ENCODE measurements at regions not wholly inside any gene's neighbourhood (a gene's known extent, or its start where the extent isn't known, plus 50 kb on each side); places are given as distances from the start of the nearest gene placed in this dataset.
"Not testable (repeated sequence)": the region's sequence is repeated elsewhere in the genome, so short reads cannot be mapped to it uniquely, and the experiment has no call there.

- DNase-seq (ENCODE audit: low spot score) = no peak
These were observed 103.1 kb upstream of the PLEKHG1 start for GRCh38 chr6:150496629-150497028.

GRCh38 chr6:150499882-150500312 lies 99.8 kb upstream of the PLEKHG1 start:
- DNase-seq (ENCODE audit: low spot score) = no peak

GRCh38 chr6:150500568-150500967 lies 99.1 kb upstream of the PLEKHG1 start:
- not testable (repeated sequence) for DNase-seq (ENCODE audit: low spot score)

GRCh38 chr6:150503041-150503440 lies 96.6 kb upstream of the PLEKHG1 start:
- DNase-seq (ENCODE audit: low spot score) = no peak

DNA sequence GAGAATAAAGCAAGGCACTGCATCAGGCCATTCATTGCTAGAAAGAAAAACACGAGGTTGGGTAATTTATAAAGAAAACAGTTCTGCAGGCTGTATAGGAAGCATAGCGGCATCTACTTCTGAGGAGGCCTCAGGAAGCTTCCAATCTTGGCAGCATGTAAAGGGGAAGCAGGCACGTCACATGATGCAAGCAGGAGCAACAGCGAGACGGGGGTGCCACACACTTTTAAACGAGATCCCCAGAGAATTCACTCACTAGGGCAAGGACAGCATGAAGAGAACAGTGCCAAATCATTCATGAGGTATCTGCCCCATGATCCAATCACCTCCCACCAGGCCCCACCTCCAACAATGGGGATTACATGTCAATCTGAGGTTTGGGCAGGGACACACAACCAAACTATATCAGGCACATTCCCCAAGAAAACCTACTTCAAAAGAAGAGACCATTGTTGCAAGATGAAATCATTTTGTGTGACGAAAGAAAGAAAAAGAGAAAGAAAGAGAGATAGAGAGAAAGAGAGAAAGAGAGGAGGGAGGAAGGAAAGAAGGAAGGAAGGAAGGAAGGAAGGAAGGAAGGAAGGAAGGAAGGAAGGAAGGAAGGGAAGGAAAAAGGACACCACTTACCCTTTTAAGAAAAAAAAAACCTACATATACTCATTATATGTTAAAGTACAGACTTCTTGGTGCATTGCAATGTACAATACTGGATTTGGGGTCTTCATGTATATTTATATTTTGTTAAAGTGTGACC lies 95.9 kb upstream of the PLEKHG1 start:
- DNase-seq (ENCODE audit: low spot score) = no peak

- DNase-seq (ENCODE audit: low spot score) = not testable (repeated sequence)
These were observed 92.3 kb upstream of the PLEKHG1 start for GRCh38 chr6:150507361-150507760.

GRCh38 chr6:150510576-150510975 lies 89.1 kb upstream of the PLEKHG1 start:
- DNase-seq (ENCODE audit: low spot score) = no peak

GRCh38 chr6:150511313-150511712 lies 88.4 kb upstream of the PLEKHG1 start:
- no peak for DNase-seq (ENCODE audit: low spot score)

- DNase-seq (ENCODE audit: low spot score) = no peak
These were observed 84.8 kb upstream of the PLEKHG1 start for GRCh38 chr6:150514806-150515380.

DNA sequence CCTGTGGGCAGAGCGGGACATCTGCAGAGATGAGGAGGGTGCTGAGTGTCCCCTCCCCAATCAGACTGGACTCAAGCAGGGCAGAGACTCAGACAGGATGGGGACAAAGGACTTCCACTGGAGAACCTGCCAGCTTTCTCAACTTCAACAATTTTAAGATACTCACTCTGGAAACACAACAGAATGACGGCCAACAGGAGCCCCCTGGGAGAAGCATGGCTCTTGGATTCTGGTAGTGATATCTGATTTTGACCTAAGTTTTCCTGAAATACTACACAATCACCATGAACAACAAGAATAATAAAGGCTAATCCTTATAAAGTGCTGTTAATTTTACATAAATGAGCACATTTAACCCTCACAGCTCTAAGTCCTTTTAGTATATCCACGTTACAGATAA lies 83.5 kb upstream of the PLEKHG1 start:
- no peak for DNase-seq (ENCODE audit: low spot score)

- DNase-seq (ENCODE audit: low spot score) = no peak
These were observed 82.5 kb upstream of the PLEKHG1 start for GRCh38 chr6:150517175-150517574.

- DNase-seq (ENCODE audit: low spot score) = no peak
These were observed 78.2 kb upstream of the PLEKHG1 start for GRCh38 chr6:150521482-150521881.

- not testable (repeated sequence) for DNase-seq (ENCODE audit: low spot score)
These were observed 76.5 kb upstream of the PLEKHG1 start for GRCh38 chr6:150523216-150523615.

GRCh38 chr6:150525300-150525699 lies 74.4 kb upstream of the PLEKHG1 start:
- DNase-seq (ENCODE audit: low spot score) = no peak

DNA sequence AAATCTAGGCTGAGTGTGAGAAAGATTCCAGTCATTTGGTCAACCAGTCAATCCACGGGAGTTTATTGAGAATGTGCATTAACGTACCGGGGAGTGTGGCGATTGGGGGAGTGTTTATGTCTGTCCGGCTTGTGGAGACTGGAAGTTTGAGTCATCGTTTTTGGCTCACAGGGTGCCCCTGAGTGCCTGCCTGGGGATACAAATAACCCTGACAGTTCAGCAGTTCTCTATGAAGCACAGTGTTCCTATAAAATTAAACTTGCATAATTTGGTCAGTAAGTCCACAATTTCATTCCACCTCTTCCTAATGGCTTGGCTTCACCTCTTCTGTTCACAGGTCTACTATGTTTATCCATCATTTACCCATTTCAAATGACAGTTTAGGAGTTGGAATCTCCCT lies 72.6 kb upstream of the PLEKHG1 start:
- DNase-seq (ENCODE audit: low spot score) = no peak

DNA sequence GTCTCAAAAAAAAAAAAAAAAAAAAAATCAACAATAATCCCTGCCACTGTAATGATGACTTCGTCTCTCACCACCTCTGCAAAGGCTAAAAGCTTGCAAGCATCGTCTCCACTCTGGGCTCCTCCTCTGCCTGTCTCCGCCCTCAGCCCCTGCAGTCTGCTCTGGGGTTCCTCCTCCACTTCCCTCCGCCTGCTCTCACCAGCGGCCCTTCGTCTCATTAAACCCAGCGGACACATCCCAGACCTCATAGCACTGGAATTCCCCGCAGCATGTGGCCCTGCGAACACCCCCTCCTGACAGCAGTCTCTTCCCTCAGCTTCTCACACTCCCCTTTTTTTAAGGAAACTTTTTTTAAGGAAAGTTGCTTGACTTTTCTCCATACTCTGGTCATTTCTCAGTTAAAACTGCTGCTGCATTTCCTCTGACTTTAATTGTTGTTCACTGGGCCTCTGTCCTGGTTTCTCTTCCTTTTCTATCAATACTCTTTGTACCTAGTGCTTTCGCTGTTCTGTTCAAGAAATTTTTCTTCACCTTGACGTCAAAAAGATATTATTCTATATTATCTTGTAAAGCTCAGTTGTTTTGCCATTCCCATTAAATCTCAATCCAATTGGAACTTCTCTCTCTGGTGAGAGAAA lies 70.9 kb upstream of the PLEKHG1 start:
- DNase-seq (ENCODE audit: low spot score) = no peak

DNA sequence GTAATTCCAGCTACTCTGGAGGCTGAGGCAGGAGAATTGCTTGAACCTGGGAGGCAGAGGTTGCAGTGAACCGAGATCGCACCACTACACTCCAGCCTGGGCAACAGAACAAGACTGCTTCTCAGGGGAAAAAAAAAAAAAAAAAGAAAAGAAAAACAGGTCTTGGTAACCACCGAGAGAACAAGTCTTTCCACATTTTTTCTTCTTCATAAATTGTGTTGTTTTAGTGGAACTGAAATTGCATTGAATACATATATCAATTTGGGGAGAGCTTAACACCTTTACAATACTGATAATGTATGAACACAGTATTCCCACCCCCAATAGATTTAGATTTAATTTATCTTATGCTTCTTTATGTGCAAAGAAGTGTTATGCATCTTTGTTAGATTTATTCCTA lies 70.0 kb upstream of the PLEKHG1 start:
- no peak for DNase-seq (ENCODE audit: low spot score)

GRCh38 chr6:150531957-150532356 lies 67.7 kb upstream of the PLEKHG1 start:
- no peak for DNase-seq (ENCODE audit: low spot score)

DNA sequence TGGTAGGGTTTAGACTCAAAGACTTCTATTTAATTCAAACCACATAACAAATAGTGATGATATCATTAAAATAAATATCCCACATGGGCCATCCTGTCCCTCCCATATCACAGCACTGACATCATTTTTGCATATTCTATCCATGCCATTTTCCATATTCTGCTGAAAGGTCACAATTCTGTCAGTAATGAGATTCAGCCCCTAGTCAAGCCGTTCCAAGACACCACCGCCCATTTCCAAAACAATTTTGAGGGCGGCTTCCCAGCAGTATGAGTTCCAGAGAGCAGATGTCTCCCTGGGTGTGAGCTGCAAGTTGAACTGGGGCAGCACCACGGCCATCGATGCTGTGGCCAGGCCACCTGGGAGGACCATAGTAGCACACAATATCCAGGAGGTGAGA lies 65.1 kb upstream of the PLEKHG1 start:
- DNase-seq (ENCODE audit: low spot score) = no peak

DNA sequence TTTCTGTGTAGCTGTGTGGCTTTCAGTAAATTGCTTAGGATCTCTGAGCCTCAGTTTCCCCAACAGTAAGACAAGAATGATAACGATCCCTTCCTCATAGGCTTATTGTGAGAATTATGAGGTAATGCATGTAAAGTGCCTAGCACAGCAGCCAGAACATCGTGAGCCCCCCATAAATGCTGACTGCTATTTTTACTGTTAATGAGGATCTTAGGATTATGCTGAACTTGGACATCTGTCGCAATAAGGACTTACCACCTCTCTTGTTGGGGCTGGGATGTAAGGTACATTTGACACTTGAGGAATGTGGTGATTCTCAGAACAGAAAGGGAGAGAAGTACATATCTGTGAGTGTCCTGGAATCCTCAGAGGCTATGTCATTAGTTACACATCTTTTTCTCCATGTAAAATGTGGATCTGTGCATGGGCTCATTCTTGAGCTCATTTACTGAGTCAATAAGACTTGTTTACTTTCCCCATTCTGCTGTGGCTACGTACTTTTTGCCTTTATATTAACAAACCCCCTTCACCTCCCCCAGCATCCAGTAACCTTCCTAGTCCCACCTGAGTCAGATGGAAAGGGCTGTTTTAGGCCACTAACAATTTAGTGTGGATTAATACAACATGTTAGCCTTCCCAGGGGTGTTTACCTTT lies 64.4 kb upstream of the PLEKHG1 start:
- DNase-seq (ENCODE audit: low spot score) = no peak

GRCh38 chr6:150535818-150536220 lies 63.9 kb upstream of the PLEKHG1 start:
- DNase-seq (ENCODE audit: low spot score) = no peak

GRCh38 chr6:150536835-150537234 lies 62.9 kb upstream of the PLEKHG1 start:
- no peak for DNase-seq (ENCODE audit: low spot score)

GRCh38 chr6:150537491-150537890 lies 62.2 kb upstream of the PLEKHG1 start:
- peak; percentile 10 for DNase-seq (ENCODE audit: low spot score)
